GM06990 (cell line): ENCODE measurements at regions not wholly inside any gene's neighbourhood (a gene's known extent, or its start where the extent isn't known, plus 50 kb on each side); places are given as distances from the start of the nearest gene placed in this dataset.

ENCODE experiments used
- DNase-seq: peaks from one replicate; pipeline ENCODE4 v3.0.0-alpha.2; 2011; ENCODE audit not compliant: insufficient read length; ENCODE audit errors: extremely low read depth
- H3K27me3 ChIP-seq: replicated peaks from 2 replicates; pipeline ENCODE4 v1.6.0; 2011; ENCODE audit warnings: low read length; ENCODE audit not compliant: control insufficient read depth, insufficient read depth
- H3K36me3 ChIP-seq: 2 replicates; pipeline ENCODE4 v1.5.1; 2011; ENCODE audit warnings: low read length; ENCODE audit not compliant: control insufficient read depth, insufficient read depth
- H3K4me3 ChIP-seq: replicated peaks from 2 replicates; pipeline ENCODE4 v1.5.1; 2011; ENCODE audit warnings: low read depth, mild to moderate bottlenecking, control low read depth, low read length
- CTCF ChIP-seq: IDR thresholded peaks from 2 replicates; pipeline ENCODE4 v1.5.1; 2011; ENCODE audit warnings: low read length, control low read depth, mild to moderate bottlenecking, inconsistent platforms; ENCODE audit not compliant: insufficient read depth, poor library complexity, severe bottlenecking

GRCh38 chr13:111937777-111938311 is 129.1 kb upstream of the SOX1 start:
- H3K36me3 ChIP-seq = no peaks in the 10 kb centered on the region
- no peak overlapping the region for H3K4me3 ChIP-seq
- no peak for TF ChIP-seq CTCF
- DNase-seq = no peak
- H3K27me3 ChIP-seq = no peaks in the 10 kb centered on the region

DNA sequence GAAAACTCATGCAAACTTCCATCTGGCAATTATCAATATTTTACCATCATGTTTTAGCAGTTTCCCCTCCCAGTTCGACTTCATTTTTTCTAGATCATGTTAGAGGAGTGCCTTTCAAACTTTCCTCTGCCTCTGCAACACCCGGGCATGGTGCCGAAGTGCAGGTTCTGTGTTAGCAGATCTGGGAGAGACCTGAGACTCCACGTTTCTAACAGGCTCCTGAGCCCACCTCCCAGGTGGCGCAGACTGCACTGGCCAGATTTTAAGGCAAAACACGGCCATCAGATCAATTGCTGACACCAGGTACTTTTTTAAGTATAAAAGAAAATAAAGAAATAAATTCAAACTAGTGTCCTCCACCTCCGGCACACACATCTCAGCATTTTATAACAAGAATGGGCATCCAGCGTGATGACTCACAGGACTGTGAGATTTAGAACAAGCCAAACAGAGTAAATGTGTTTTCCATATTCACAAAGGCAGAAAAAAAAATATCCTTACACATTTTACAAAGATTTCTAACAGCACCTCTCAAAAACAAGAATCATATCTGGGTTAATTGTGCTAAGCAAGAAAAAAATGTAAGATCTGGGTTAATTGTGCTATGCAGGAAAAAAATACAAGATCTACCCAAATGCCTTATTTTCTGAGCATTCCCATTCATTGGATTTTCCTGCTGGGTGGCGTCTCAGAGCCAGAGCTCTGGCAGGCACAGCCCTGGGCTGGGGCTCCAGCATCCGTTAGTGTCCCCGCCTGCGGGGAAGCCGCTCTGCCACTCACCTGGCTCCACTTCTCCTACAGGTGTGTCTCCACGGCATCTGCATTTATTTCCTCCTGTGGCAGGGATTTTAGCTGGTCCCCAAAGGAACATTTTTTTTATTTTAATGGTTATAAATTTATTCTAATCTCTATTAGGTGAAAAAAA is 127.9 kb upstream of the SOX1 start:
- Histone ChIP-seq H3K4me3 (no peak overlapping the region), H3K27me3 (no peaks in the 10 kb centered on the region), H3K36me3 (no peaks in the 10 kb centered on the region)
- no peak for DNase-seq
- no peak for TF ChIP-seq CTCF

DNA sequence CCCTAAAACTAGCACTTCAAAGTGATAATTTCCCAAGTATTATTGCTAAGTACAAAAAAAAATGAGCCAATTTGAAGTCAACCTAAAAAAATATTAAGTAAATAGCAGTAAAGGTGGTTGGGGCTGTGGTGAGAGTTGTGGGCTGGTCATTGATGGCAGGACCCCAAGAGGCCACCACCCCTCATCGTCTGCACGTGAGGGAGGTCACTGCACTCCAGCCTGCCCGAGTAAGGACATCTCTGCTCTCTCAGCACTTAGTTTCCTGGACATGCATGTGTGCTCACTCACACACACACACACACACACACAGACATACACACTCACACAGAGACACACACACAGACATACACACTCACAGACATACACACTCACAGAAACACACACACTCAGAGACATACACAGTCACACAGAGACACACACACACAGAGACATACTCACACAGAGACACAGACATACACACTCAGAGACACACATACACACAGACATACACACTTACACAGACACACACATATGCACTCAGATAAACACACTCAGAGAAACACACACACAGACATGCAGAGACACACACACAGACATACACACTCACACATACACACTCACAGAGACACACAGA is 127.2 kb upstream of the SOX1 start:
- Histone ChIP-seq H3K27me3 (no peaks in the 10 kb centered on the region), H3K4me3 (no peak overlapping the region), H3K36me3 (no peaks in the 10 kb centered on the region)
- DNase-seq = no peak
- no peak for TF ChIP-seq CTCF

- DNase-seq = no peak
- H3K36me3 ChIP-seq = no peaks in the 10 kb centered on the region
- TF ChIP-seq CTCF = no peak
- H3K27me3 ChIP-seq = no peaks in the 10 kb centered on the region
- no peak overlapping the region for H3K4me3 ChIP-seq
Measured at GRCh38 chr13:111940892-111941291, 126.1 kb upstream of the SOX1 start.

- H3K36me3 ChIP-seq = no peaks in the 10 kb centered on the region
- no peaks in the 10 kb centered on the region for H3K27me3 ChIP-seq
- H3K4me3 ChIP-seq = no peak overlapping the region
- no peak for TF ChIP-seq CTCF
- DNase-seq = no peak
Measured at GRCh38 chr13:111941845-111942447, 125.0 kb upstream of the SOX1 start.
